Endodermal cell (in vitro differentiated cells): ENCODE measurements at regions not wholly inside any gene's neighbourhood (a gene's known extent, or its start where the extent isn't known, plus 50 kb on each side); places are given as distances from the start of the nearest gene placed in this dataset.

ENCODE experiments used
- DNase-seq: peaks from one replicate; pipeline ENCODE4 v3.0.0-alpha.2; 2017
- H3K27ac ChIP-seq: 2 replicates; pipeline ENCODE4 v1.5.1; 2013; ENCODE audit warnings: mild to moderate bottlenecking, low read depth, low read length, moderate library complexity
- H3K27me3 ChIP-seq: 2 replicates; pipeline ENCODE4 v1.6.1; 2013; ENCODE audit warnings: mild to moderate bottlenecking, low read length, moderate library complexity; ENCODE audit not compliant: insufficient read depth, control insufficient read depth, poor library complexity, severe bottlenecking
- H3K36me3 ChIP-seq: 2 replicates; pipeline ENCODE4 v1.7.0; 2013; ENCODE audit warnings: mild to moderate bottlenecking, low read length, moderate library complexity; ENCODE audit not compliant: control insufficient read depth, insufficient read depth
- H3K4me1 ChIP-seq: one replicate; pipeline ENCODE4 v1.7.0; 2013; ENCODE audit warnings: low read length; ENCODE audit not compliant: control insufficient read depth, insufficient read depth
- H3K4me3 ChIP-seq: 2 replicates; pipeline ENCODE4 v1.5.1; 2013; ENCODE audit warnings: mild to moderate bottlenecking, low read length, moderate library complexity
- H3K9ac ChIP-seq: 2 replicates; pipeline ENCODE4 v1.6.1; 2013; ENCODE audit warnings: mild to moderate bottlenecking, low read length, moderate library complexity; ENCODE audit not compliant: poor library complexity, severe bottlenecking; ENCODE audit errors: extremely low read depth
- H3K9me3 ChIP-seq: 2 replicates; pipeline ENCODE4 v1.6.1; 2013; ENCODE audit warnings: mild to moderate bottlenecking, low read length, moderate library complexity; ENCODE audit not compliant: control insufficient read depth
- H3K27ac Mint-ChIP-seq: 2 replicates; pipeline ENCODE4 v1.8.0; 2020; ENCODE audit warnings: mixed read lengths
- H3K27me3 Mint-ChIP-seq: 2 replicates; pipeline ENCODE4 v1.8.0; 2021; ENCODE audit warnings: mild to moderate bottlenecking, mixed read lengths; ENCODE audit not compliant: insufficient read depth
- H3K36me3 Mint-ChIP-seq: 2 replicates; pipeline ENCODE4 v1.8.0; 2020; ENCODE audit warnings: low read depth, mixed read lengths
- H3K4me1 Mint-ChIP-seq: 2 replicates; pipeline ENCODE4 v1.8.0; 2020; ENCODE audit warnings: mixed read lengths
- H3K4me3 Mint-ChIP-seq: 2 replicates; pipeline ENCODE4 v1.8.0; 2020; ENCODE audit warnings: mild to moderate bottlenecking, moderate library complexity, mixed read lengths
- H3K9me3 Mint-ChIP-seq: 2 replicates; pipeline ENCODE4 v1.8.0; 2020; ENCODE audit warnings: mild to moderate bottlenecking, mixed read lengths
- WGBS, 2 experiments: methylation state at CpG; one replicate each; pipeline versions ENCODE4 v1.1.5 to v1.1.7; 2013; ENCODE audit warnings: missing lambda C conversion rate in 2 of 2, mixed read lengths in 1 of 2; ENCODE audit not compliant: insufficient coverage in 1 of 2, insufficient read length in 1 of 2; 5-methylcytosine and 5-hydroxymethylcytosine counted together
- TF ChIP-seq, protein P1 (sequence below): fragments of 200-600 bp; sonication (generic); conservative IDR thresholded peaks from 2 replicates; pipeline ENCODE4 v1.5.0; 2021; ENCODE audit warnings: antibody characterized with exemption, mild to moderate bottlenecking

DNA sequence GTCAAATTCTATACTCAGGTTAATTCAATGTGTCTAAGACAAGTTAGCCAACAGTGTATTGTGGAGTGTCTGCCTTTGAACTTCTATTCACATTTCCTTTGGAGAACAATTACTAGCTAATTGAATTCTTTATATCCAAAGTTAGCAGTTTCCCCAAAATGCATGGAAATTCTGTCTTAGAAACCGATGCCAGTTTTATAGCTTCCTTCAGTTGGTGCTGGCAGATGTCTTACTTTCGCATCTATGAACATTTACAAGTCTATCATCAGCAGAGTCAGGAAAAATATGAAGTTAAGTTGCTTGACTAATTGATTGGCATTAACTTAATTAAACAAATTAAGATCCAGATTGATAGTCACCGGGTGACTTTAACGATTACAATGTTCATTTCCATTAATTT is 527.6 kb upstream of the CDH18 start:
- Histone ChIP-seq H3K4me3 (no peak overlapping the region), H3K36me3 (no peaks in the 10 kb centered on the region), H3K9me3 (no peaks in the 10 kb centered on the region), H3K27ac (no peak overlapping the region), H3K9ac (no peak overlapping the region), H3K4me1 (no peaks in the 10 kb centered on the region), H3K27me3 (no peaks in the 10 kb centered on the region)
- H3K4me1 Mint-ChIP-seq, result no peaks in the 10 kb centered on the region
- no peak overlapping the region for H3K4me3 Mint-ChIP-seq
- H3K36me3 Mint-ChIP-seq, result no peaks in the 10 kb centered on the region
- no peak overlapping the region for H3K27ac Mint-ChIP-seq
- H3K9me3 Mint-ChIP-seq, result no peaks in the 10 kb centered on the region
- WGBS, 2 experiments, result 94% methylated on average over 4 of the region's 4 CpGs; no CpG with 5 or more reads in 1 of the 2 experiments
- TF ChIP-seq, protein P1, sequence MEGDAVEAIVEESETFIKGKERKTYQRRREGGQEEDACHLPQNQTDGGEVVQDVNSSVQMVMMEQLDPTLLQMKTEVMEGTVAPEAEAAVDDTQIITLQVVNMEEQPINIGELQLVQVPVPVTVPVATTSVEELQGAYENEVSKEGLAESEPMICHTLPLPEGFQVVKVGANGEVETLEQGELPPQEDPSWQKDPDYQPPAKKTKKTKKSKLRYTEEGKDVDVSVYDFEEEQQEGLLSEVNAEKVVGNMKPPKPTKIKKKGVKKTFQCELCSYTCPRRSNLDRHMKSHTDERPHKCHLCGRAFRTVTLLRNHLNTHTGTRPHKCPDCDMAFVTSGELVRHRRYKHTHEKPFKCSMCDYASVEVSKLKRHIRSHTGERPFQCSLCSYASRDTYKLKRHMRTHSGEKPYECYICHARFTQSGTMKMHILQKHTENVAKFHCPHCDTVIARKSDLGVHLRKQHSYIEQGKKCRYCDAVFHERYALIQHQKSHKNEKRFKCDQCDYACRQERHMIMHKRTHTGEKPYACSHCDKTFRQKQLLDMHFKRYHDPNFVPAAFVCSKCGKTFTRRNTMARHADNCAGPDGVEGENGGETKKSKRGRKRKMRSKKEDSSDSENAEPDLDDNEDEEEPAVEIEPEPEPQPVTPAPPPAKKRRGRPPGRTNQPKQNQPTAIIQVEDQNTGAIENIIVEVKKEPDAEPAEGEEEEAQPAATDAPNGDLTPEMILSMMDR, result no peak
- H3K27me3 Mint-ChIP-seq, result no peaks in the 10 kb centered on the region
- no peak for DNase-seq

DNA sequence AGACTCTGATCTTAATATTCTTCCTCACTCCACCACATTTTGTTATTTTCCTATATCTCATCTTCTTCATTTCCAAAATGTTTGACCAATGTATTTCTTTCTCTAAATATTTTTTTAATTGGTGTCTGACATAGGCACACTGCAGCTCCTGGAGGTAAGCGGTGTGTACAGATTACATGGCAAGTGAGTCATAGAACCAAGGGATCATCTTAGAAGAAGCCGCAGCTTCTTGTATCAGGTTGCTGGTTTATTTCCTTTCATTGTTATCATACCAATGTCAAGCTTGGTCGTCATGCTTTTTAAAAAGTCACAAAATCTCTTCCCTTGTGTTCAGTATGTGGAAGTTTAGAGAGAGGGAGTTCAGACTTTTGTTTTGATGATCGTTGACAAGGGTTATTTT is 526.1 kb upstream of the CDH18 start:
- H3K27me3 ChIP-seq, result no peaks in the 10 kb centered on the region
- 76 to 93% methylated on average over 2 to 4 of the region's 4 CpGs for WGBS, 2 experiments
- TF ChIP-seq, protein P1, result no peak

DNA sequence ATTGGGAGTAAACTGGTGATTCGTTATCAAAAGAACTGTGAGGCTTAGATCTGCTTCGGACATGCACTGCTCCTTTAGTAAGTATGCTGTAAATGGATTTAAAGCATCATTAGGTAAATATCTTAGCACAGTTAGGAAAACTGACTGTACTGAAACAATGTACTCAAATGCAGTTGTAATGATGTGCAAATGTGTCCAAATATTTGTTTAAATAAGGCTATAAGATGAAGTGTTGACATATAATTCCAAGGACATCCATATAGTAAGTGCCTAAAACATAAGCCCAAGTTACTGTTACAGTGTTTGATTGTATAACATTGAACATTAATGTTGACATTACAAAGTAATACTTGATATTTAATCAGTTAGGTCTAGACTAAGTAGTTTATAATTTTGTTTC is 512.5 kb upstream of the CDH18 start:
- Mint-ChIP-seq H3K9me3 (no peaks in the 10 kb centered on the region), H3K27me3 (no peaks in the 10 kb centered on the region), H3K36me3 (no peaks in the 10 kb centered on the region), H3K4me1 (no peaks in the 10 kb centered on the region), H3K27ac (no peak overlapping the region), H3K4me3 (no peak overlapping the region)
- TF ChIP-seq, protein P1, result no peak
- Histone ChIP-seq H3K9ac (no peak overlapping the region), H3K4me3 (no peak overlapping the region), H3K4me1 (no peaks in the 10 kb centered on the region), H3K27me3 (no peaks in the 10 kb centered on the region), H3K27ac (no peak overlapping the region), H3K9me3 (no peaks in the 10 kb centered on the region), H3K36me3 (no peaks in the 10 kb centered on the region)
- WGBS, 2 experiments, result 88 to 100% methylated on average over 2 of the region's 2 CpGs
- no peak for DNase-seq

More for the DNA sequence above, 526.1 kb upstream of the CDH18 start:
- no peaks in the 10 kb centered on the region for H3K36me3 Mint-ChIP-seq
- H3K4me1 ChIP-seq, result no peaks in the 10 kb centered on the region
- no peak for DNase-seq
- no peaks in the 10 kb centered on the region for H3K27me3 Mint-ChIP-seq
- no peaks in the 10 kb centered on the region for H3K4me1 Mint-ChIP-seq
- H3K36me3 ChIP-seq, result no peaks in the 10 kb centered on the region
- no peaks in the 10 kb centered on the region for H3K9me3 ChIP-seq
- H3K9me3 Mint-ChIP-seq, result no peaks in the 10 kb centered on the region
- H3K9ac ChIP-seq, result no peak overlapping the region
- H3K4me3 Mint-ChIP-seq, result no peak overlapping the region
- no peak overlapping the region for H3K27ac Mint-ChIP-seq
- H3K27ac ChIP-seq, result no peak overlapping the region
- no peak overlapping the region for H3K4me3 ChIP-seq
